ENCODE measurements at regions not wholly inside any gene's neighbourhood (a gene's known extent, or its start where the extent isn't known, plus 50 kb on each side); places are given as distances from the start of the nearest gene placed in this dataset.

DNA sequence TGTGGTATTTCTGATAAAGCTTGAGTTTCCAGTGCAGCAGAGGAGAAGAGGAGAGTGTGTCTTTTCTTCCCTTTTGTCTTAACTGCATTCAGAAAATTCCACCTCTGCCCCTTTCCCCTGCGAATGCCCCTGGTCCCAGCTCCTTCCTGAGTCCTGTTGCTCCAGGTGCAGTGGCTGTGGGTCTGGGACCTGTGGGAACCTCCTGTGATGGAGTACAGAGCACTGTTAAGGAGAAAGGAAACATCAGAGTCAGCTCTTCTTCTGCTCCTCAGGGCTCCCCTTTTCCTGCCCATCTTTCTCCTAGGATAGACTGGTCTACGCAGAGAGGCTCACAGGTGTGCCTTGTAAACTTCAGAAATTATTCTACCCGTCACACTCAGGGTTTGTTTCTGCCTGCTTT, 165.8 kb upstream of the ROPN1 start:
- H3K27me3 ChIP-seq (ENCODE audit: insufficient read depth, low read depth), result peaks cover 62% of the 10 kb centered on the region
- POLR2A ChIA-PET (ENCODE audit: unreplicated experiment), result no interaction called here

DNA sequence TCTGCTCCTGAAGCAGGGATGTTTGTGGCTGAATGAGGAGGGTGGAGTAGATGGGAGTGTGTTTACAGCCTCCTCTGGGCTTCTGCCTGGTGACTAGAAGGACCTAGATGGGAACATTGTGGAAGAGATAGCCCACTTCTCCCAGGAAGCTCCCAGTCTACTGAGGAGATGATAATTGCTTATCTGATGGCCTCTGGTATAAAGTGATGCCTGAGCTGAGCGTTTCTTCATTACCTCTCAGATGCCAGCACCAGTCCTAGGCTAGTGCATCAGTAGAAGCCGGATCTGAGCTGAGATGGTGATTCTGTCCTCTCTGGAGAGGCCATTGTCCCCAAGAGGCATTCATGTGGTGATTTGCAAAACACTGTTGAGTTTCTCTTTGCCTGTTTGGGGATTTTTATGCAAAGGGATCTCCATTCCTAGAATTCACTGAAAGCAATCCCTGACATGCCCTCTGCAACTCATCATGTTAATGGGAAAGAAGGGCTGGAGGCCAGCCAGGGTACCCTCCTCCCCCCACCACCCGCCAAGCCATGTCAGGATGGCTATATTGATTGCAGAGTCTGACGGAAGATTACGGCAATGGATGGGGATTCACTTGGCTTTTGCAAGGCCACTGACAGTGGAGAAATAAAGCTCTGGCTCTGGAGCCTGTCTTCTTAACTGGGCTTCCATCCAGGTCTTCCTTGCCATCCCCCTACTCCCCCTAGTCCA, 166.4 kb upstream of the ROPN1 start:
- ChIA-PET CTCF (no interaction called here), POLR2A (ENCODE audit: unreplicated experiment) (no interaction called here)
- Histone ChIP-seq H3K4me3 (no peak overlapping the region), H3K9me3 (ENCODE audit: insufficient read depth, low read depth) (no peaks in the 10 kb centered on the region), H3K9me2 (ENCODE audit: insufficient read depth) (no peaks in the 10 kb centered on the region), H3F3A (ENCODE audit: insufficient read depth, low read depth) (no peaks in the 10 kb centered on the region), H3K4me2 (no peak overlapping the region), H4K20me1 (ENCODE audit: insufficient read depth) (no peaks in the 10 kb centered on the region), H3K36me3 (ENCODE audit: low read depth) (no peaks in the 10 kb centered on the region), H3K27ac (no peak overlapping the region), H3K27me3 (ENCODE audit: insufficient read depth, low read depth) (peaks cover 65% of the 10 kb centered on the region), H2AFZ (no peak overlapping the region), H3K79me2 (ENCODE audit: low read depth) (no peaks in the 10 kb centered on the region), H3K4me1 (replicated peaks; ENCODE audit: insufficient read depth) (no peaks in the 10 kb centered on the region)
- intact Hi-C loops (cut with micrococcal nuclease; ENCODE audit: unreplicated experiment), result no loop called here
- no peak for DNase-seq
- no peak for TF ChIP-seq EZH2 (IDR thresholded peaks at IDR 0.05; ENCODE audit: low read depth)
- TF ChIP-seq, protein P1, sequence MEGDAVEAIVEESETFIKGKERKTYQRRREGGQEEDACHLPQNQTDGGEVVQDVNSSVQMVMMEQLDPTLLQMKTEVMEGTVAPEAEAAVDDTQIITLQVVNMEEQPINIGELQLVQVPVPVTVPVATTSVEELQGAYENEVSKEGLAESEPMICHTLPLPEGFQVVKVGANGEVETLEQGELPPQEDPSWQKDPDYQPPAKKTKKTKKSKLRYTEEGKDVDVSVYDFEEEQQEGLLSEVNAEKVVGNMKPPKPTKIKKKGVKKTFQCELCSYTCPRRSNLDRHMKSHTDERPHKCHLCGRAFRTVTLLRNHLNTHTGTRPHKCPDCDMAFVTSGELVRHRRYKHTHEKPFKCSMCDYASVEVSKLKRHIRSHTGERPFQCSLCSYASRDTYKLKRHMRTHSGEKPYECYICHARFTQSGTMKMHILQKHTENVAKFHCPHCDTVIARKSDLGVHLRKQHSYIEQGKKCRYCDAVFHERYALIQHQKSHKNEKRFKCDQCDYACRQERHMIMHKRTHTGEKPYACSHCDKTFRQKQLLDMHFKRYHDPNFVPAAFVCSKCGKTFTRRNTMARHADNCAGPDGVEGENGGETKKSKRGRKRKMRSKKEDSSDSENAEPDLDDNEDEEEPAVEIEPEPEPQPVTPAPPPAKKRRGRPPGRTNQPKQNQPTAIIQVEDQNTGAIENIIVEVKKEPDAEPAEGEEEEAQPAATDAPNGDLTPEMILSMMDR (conservative IDR thresholded peaks at IDR 0.05), result no peak
- BruUV-seq (replicated peaks), result no TSS peak

More for the DNA sequence above, 165.8 kb upstream of the ROPN1 start:
- Histone ChIP-seq H3K9me3 (ENCODE audit: insufficient read depth, low read depth) (no peaks in the 10 kb centered on the region), H3K79me2 (ENCODE audit: low read depth) (no peaks in the 10 kb centered on the region), H2AFZ (no peak overlapping the region), H4K20me1 (ENCODE audit: insufficient read depth) (no peaks in the 10 kb centered on the region), H3K36me3 (ENCODE audit: low read depth) (no peaks in the 10 kb centered on the region), H3K9me2 (ENCODE audit: insufficient read depth) (no peaks in the 10 kb centered on the region), H3K27ac (no peak overlapping the region), H3K4me3 (no peak overlapping the region), H3F3A (ENCODE audit: insufficient read depth, low read depth) (no peaks in the 10 kb centered on the region), H3K4me1 (replicated peaks; ENCODE audit: insufficient read depth) (no peaks in the 10 kb centered on the region), H3K4me2 (no peak overlapping the region)
- TF ChIP-seq, protein P1 (conservative IDR thresholded peaks at IDR 0.05), result no peak
- TF ChIP-seq EZH2 (IDR thresholded peaks at IDR 0.05; ENCODE audit: low read depth), result no peak
- no peak for DNase-seq
- BruUV-seq (replicated peaks), result no TSS peak
- CTCF ChIA-PET, result no interaction called here
- intact Hi-C loops (cut with micrococcal nuclease; ENCODE audit: unreplicated experiment), result no loop called here

DNA sequence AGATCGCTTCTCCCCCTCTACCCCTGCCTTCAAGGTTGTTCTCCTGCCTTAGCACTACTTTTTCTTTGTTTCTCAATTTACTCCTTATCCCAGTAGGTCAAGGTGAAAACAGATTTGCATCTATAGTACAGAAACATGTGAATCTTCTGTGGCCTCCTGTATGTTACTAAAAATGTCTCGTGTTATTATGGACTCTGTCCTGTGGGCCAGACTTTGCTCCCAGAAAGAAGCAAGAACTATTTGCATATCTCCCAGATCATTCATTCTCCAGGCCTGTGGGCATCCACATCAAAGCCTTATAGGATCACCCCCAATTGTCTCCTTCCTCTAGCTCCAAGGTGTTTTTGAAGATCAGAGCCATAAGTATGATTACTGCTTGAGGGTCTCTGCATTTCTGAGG, 169.5 kb upstream of the ROPN1 start:
- no peak overlapping the region for H2AFZ ChIP-seq
- POLR2A ChIA-PET (ENCODE audit: unreplicated experiment), result no interaction called here
- TF ChIP-seq, protein P1 (conservative IDR thresholded peaks at IDR 0.05), result no peak
- TF ChIP-seq EZH2 (IDR thresholded peaks at IDR 0.05; ENCODE audit: low read depth), result no peak

More for the DNA sequence above, 169.5 kb upstream of the ROPN1 start:
- Histone ChIP-seq H3K9me2 (ENCODE audit: insufficient read depth) (no peaks in the 10 kb centered on the region), H4K20me1 (ENCODE audit: insufficient read depth) (no peaks in the 10 kb centered on the region), H3K4me1 (replicated peaks; ENCODE audit: insufficient read depth) (no peaks in the 10 kb centered on the region), H3K27ac (no peak overlapping the region), H3K9me3 (ENCODE audit: insufficient read depth, low read depth) (no peaks in the 10 kb centered on the region), H3K36me3 (ENCODE audit: low read depth) (no peaks in the 10 kb centered on the region), H3K79me2 (ENCODE audit: low read depth) (no peaks in the 10 kb centered on the region), H3K27me3 (ENCODE audit: insufficient read depth, low read depth) (peaks cover 74% of the 10 kb centered on the region), H3K4me2 (no peak overlapping the region), H3F3A (ENCODE audit: insufficient read depth, low read depth) (no peaks in the 10 kb centered on the region), H3K4me3 (no peak overlapping the region)
- intact Hi-C loops (cut with micrococcal nuclease; ENCODE audit: unreplicated experiment), result no loop called here
- DNase-seq, result no peak
- CTCF ChIA-PET, result no interaction called here
- no TSS peak for BruUV-seq (replicated peaks)
